ENCODE measurements at regions not wholly inside any gene's neighbourhood (a gene's known extent, or its start where the extent isn't known, plus 50 kb on each side); places are given as distances from the start of the nearest gene placed in this dataset.
A peak's percentile ranks its signal among the peaks of the same experiment; 100 is the strongest.

GRCh38 chr14:49527221-49527620, 59.0 kb downstream of the RPS29 start:
- DNase-seq = no peak

DNA sequence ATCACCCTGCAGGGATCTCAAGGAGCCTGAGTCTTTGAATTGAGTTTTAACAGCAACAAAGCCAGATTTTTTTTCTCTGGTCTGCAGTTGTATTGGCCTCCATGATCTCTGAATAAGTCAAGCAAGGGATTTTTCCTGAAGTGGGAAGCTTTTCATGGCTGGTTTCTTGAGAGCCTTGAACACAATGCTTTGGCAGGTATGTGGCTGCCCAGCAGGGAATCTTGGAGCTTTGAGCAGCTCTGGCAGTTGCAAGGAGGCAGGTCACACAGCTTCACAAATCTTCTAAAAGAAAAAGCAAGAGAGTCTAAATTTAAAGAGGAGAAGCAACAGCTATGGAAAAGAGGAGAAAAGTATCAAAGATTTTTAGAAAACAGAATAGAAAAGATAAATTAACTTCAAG, 60.1 kb downstream of the RPS29 start:
- no peak for DNase-seq

- no peak for DNase-seq
Observed at GRCh38 chr14:49516286-49516685, 69.9 kb downstream of the RPS29 start.

GRCh38 chr14:49512571-49512970, 73.6 kb downstream of the RPS29 start:
- DNase-seq = no peak

GRCh38 chr14:49512147-49512551, 74.0 kb downstream of the RPS29 start:
- DNase-seq = no peak

DNA sequence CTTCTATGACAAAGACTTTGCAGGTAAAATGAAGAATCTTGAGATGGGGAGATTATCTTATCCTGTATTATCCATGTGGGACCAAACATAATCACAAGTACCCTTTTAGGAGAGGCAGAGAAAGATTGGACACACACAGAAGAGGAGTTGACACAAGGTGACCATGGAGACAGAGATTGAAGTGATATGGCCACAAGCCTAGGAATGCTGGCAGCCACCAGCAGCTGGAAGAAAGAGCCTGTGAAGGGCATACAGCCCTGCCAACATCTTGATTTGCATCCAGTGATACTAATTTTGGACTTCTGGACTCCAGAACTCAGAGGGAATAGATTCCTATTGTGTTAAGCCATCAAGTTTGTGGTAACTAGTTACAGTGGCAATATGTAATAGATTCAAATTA, 78.1 kb downstream of the RPS29 start:
- no peak for DNase-seq

DNA sequence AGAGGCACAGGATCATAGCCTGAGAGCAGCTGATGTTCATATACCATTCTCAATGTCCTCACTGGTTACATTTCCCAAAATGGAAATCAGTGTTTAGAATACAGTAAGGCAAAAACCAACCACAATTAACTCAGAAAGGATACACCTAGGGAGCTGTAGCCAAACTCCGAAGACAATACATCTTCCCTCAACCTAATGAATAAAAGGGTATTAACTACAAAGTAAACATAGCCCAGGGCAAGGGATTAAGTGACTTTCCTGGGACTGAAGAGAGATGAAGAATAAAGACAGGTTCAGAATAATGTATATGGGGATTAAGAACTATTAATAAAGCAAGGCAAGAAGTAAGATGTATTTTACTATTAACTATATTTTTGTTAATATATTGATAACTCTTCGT, 79.5 kb downstream of the RPS29 start:
- DNase-seq = no peak

DNA sequence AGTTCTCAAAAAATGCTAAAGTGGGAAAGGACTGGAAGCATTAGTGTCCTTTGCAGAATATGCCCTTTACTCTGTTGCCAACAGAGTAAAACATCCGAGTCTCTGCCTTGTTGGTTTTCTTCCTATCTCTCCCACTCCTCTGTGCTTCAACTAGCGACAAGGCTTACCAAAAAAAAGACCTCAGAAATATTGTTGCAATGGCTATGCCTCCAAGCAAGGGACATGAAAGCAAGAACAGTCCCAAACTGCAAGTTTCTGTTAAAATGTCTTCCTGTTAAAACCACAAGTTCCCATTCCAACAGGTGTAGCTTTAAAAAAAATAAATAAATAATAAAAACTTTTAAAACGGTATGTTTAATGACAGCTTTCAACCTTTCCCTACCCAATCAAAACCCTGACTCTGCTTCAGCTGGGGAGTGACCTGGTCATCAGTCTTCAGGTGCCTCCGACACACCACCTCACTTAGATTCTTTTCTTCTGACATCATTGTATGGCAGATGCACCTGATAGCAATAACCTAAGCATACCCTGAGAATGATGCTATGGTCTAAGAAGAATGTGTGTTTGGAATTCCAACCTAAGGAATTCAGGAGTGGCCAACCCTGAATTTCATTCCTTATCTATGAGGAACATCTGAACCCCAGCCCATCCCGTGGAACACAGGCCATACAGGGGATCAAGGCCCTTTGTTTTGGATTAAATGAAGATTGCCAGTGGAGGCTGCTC, 81.0 kb downstream of the RPS29 start:
- no peak for DNase-seq

DNA sequence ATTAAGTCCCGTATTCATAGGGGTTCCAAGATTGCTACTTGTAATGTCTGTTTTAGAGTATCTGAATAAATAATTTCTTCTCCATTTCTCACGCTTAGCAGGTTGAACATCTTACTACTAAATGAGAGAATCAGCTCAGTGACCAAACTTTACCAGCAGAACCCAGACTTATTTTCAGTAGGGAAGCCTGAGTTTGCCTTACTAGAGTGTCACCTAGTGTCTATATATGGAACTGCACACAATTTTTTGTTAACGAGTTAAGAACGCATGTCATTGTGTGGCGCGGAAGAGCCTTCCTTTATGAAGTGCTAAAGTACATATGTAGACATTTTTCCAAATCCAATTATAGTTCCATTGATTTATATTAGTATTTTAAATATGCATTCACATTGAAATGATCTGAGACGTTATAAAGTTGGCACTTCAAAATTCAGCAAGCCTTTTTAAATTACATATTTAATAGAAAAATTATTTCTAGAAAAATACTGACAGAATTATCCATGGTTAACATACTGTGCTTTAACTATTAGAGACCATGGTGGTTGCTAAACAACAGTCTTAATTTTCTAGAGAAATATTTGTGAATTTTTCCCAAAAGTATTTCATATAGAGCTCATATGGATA, 88.3 kb downstream of the RPS29 start:
- DNase-seq = peak; percentile 63

DNA sequence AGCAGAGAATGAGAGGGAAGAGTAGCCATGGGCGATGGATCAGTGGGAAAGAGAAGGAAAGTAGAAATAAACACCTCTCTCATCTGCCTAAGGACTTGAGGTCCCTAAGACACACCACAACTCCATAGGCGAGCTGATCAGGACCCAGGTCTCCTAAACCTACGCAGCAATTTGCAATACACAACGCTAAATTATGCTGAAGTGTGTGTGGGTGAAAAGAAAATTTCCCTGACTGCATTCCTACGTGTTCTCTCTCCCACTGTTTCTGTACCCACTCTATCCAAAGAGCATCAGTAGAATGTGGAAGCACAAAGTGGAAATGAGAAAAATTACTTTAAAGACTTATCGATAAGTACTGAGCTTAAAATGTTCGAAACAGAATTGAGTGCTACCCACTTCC, 88.9 kb downstream of the RPS29 start:
- no peak for DNase-seq

GRCh38 chr14:49494836-49495235, 91.3 kb downstream of the RPS29 start:
- no peak for DNase-seq

- no peak for DNase-seq
Observed at GRCh38 chr14:49493557-49493956, 92.6 kb downstream of the RPS29 start.

DNA sequence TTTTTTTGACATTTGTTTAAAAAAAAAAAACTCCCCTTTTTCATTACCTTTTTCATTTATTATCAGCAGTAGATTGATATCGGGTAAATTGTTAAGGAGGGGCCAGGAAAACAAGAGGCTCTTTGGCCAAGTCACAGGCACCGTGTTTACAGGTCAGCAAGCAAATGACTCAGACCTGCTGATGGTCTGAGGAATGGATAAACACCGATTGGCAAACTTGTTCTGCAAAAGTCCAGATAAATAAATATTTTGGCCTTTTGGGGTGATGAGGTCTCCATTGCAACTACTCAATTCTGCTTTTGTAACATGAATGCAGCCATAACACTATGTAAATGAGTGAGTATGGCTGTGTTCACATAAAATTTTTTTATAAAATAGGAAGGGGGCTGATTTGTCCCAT, 94.0 kb downstream of the RPS29 start:
- DNase-seq = no peak

GRCh38 chr14:49489341-49489740, 96.8 kb downstream of the RPS29 start:
- DNase-seq = no peak

DNA sequence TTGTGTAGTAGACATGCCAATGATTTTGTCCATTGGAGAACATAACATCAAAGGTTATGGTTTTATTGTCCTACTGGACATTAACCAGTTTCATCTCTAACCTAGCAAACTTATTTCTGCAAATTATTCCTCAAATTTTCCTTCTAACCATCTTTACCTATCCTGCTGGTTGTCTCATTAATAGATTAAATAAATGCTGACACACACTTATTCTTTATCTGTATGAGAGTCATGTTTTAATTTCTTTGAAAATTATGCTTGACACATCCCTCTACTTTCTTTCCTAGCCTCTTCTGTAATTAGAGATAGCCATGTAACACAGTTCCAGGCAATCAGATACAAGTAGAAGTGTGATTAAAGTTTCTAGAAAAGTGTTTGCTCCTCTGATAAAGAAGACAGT, 98.9 kb downstream of the RPS29 start:
- no peak for DNase-seq

GRCh38 chr14:49485290-49485689, 100.9 kb downstream of the RPS29 start:
- no peak for DNase-seq

DNA sequence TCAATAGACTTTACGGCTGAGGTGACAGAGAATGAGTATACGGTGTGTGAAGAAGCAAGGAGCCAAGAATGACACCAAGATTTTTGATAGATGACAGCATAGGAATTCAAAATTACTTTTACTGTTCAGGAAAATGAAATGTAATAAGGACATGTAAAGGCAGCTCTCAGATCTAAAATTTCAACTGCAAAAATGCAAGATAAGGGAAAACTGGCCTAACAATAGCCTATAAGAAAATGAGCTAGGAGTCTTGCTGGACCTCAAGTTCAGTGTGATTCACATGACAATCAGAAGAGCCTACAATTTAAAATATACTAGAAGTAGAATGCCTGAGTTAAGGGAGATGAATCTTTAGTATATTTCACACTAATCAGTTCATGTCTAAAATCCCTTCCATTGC, 102.0 kb downstream of the RPS29 start:
- no peak for DNase-seq

DNA sequence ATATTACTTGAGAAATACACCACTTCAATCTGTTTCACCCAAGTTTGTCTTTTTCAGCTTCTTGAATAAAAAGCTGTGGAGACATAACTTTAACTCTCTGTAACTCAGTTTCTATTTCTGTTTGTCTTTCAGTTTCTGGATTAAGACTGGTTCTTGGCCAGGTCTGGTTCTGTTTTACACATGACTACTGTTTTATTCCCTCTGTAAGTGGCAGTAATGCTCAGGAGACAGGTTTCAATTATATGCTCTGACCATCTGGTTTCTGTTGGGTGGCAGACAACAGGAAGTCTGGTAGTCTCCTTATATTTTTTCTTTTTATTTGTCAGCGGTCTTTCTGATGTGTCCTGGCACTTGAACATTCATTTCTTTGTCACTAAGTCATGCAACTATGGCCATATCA, 102.9 kb downstream of the RPS29 start:
- DNase-seq = no peak

GRCh38 chr14:49480979-49481498, 105.1 kb downstream of the RPS29 start:
- no peak for DNase-seq

- no peak for DNase-seq
Observed at GRCh38 chr14:49480053-49480760, 106.0 kb downstream of the RPS29 start.

GRCh38 chr14:49479432-49479831, 106.7 kb downstream of the RPS29 start:
- DNase-seq = no peak

- DNase-seq = no peak
Observed at GRCh38 chr14:49478784-49479183, 107.4 kb downstream of the RPS29 start.

DNA sequence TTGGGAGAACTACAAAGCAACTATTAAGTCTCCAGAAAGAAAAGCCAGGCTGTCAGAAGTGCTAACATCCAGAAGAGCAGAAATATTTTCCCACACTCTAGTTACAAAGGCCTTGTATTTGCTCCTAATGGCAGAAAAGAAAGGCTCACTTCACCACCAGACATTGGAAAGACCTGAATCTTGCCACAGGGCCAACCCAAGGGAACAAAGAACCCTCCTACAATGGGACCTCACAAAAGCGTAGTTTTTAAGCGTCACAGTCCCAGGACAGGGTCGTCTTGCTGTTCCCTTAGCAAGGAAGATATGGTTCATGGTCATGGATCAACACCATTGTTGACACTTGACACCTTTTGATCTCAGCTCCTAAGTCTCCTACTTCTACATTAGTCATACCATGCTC, 119.1 kb downstream of the RPS29 start:
- DNase-seq = no peak

DNA sequence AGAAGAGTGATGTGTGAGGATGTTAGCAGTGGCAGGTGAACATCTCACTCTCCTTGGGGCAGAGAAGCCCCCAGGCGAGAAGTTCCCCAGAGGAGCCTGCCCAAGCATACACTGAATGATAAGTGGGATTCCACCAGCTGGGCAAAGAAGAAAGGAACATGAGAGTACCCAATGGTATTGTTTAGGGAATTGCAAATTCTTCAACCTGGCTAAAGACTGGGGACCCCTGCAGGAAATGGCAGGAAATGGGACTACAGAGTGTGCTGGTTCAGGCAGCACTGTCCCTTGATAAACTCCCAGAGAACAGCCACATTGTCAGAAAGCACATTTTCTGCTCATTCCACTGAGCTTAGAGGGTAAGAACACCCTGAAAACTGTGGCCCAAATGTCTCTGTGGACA, 121.3 kb downstream of the RPS29 start:
- no peak for DNase-seq

Data from CD4-positive, alpha-beta T cell treated with Interleukin-21 for 1 hour (primary cell).